ENCODE measurements at regions not wholly inside any gene's neighbourhood (a gene's known extent, or its start where the extent isn't known, plus 50 kb on each side); places are given as distances from the start of the nearest gene placed in this dataset.
"Not testable (repeated sequence)": the region's sequence is repeated elsewhere in the genome, so short reads cannot be mapped to it uniquely, and the experiment has no call there.

DNA sequence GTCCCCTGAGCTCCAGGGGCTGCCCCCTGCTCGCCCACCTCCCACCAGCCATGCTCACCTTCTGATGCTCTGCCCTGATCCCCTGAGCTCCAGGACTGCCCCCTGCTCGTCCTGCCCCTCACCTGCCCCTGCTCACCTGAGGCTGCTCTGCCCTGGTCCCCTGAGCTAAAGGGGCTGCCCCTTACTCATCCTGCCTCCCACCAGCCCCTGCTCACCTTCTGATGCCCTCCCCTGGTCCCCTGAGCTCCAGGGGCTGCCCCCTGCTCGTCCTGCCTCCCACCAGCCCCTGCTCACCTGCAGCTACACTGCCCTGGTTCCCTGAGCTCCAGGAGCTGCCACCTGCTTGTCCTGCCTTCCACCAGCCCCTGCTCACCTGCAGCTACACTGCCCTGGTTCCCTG lies 247.2 kb downstream of the TMEM121 start:
- Mint-ChIP-seq H3K27ac (ENCODE audit: unreplicated experiment) (no peak overlapping the region), H3K27me3 (ENCODE audit: unreplicated experiment) (no peaks in the 10 kb centered on the region), H3K36me3 (ENCODE audit: unreplicated experiment) (no peaks in the 10 kb centered on the region), H3K9me3 (ENCODE audit: unreplicated experiment) (peaks cover 12% of the 10 kb centered on the region), H3K4me3 (ENCODE audit: unreplicated experiment) (no peak overlapping the region), H3K4me1 (ENCODE audit: unreplicated experiment) (no peaks in the 10 kb centered on the region)
- DNase-seq (ENCODE audit: extremely low spot score, unreplicated experiment) = no peak
- TF ChIP-seq, protein P1, sequence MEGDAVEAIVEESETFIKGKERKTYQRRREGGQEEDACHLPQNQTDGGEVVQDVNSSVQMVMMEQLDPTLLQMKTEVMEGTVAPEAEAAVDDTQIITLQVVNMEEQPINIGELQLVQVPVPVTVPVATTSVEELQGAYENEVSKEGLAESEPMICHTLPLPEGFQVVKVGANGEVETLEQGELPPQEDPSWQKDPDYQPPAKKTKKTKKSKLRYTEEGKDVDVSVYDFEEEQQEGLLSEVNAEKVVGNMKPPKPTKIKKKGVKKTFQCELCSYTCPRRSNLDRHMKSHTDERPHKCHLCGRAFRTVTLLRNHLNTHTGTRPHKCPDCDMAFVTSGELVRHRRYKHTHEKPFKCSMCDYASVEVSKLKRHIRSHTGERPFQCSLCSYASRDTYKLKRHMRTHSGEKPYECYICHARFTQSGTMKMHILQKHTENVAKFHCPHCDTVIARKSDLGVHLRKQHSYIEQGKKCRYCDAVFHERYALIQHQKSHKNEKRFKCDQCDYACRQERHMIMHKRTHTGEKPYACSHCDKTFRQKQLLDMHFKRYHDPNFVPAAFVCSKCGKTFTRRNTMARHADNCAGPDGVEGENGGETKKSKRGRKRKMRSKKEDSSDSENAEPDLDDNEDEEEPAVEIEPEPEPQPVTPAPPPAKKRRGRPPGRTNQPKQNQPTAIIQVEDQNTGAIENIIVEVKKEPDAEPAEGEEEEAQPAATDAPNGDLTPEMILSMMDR (IDR thresholded peaks at IDR 0.05) = no peak

DNA sequence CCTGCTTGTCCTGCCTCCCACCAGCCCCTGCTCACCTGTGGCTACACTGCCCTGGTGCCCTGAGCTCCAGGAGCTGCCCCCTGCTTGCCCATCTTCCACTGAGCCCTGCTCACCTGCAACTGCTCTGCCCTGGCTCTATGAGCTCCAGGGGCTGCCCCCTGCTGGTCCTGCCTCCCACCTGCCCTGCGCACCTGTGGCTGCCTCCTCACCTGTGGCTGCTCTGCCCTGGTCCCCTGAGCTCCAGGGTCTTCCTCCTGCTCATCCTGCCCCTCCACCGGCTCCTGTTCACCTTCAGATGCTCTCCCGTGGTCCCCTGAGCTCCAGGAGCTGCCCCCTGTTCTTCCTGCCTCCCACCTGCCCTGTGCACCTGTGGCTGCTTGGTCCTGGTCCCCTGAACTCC lies 247.6 kb downstream of the TMEM121 start:
- peaks cover 17% of the 10 kb centered on the region for H3K9me3 Mint-ChIP-seq (ENCODE audit: unreplicated experiment)
- H3K4me1 Mint-ChIP-seq (ENCODE audit: unreplicated experiment) = no peaks in the 10 kb centered on the region
- no peak overlapping the region for H3K4me3 Mint-ChIP-seq (ENCODE audit: unreplicated experiment)
- TF ChIP-seq, protein P1 (IDR thresholded peaks at IDR 0.05) = no peak
- no peak overlapping the region for H3K27ac Mint-ChIP-seq (ENCODE audit: unreplicated experiment)
- H3K36me3 Mint-ChIP-seq (ENCODE audit: unreplicated experiment) = no peaks in the 10 kb centered on the region
- H3K27me3 Mint-ChIP-seq (ENCODE audit: unreplicated experiment) = no peaks in the 10 kb centered on the region
- DNase-seq (ENCODE audit: extremely low spot score, unreplicated experiment) = no peak

DNA sequence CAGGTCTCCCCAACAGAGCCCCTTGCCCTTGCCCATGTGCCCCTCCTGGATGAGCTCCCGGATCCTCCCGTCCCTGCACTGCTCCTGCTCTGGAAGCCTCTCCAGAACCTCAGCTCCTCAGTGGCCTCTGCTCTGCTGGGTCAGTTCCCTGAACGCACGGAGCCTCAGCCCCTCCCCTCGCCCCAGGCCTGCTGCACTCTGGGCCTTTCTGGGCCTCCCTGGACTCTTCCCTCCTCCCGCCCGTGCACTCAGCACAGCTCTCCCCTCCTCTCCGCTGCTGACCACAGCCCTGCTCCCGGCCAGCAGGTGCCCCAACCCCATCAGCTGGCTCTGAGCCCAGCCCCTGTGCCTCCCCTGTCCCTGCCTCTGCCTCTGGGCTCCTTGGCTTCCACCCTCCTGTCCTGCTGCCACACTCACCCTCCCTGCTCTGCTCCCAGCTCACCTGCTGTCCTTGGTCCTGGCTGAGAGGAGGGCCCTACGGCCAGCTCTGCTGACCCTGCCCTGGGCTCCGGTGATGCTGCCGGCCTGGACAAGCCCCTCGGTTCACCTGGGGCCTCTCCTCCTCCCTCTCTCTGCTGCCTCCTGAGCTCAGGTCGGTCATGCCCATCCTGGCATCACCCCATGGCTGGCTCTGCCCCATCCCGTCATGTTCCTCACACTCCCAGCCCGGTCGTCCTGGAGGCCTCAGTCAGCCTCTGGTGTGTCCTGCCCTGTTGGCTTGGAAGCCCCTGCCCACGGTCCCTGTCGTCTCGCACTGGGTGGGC lies 248.4 kb downstream of the TMEM121 start:
- not testable (repeated sequence) for H3K27ac Mint-ChIP-seq (ENCODE audit: unreplicated experiment); DNase-seq (ENCODE audit: extremely low spot score, unreplicated experiment); H3K27me3 Mint-ChIP-seq (ENCODE audit: unreplicated experiment); H3K36me3 Mint-ChIP-seq (ENCODE audit: unreplicated experiment); H3K4me1 Mint-ChIP-seq (ENCODE audit: unreplicated experiment); H3K4me3 Mint-ChIP-seq (ENCODE audit: unreplicated experiment)
- H3K9me3 Mint-ChIP-seq (ENCODE audit: unreplicated experiment) = peaks cover 23% of the 10 kb centered on the region

DNA sequence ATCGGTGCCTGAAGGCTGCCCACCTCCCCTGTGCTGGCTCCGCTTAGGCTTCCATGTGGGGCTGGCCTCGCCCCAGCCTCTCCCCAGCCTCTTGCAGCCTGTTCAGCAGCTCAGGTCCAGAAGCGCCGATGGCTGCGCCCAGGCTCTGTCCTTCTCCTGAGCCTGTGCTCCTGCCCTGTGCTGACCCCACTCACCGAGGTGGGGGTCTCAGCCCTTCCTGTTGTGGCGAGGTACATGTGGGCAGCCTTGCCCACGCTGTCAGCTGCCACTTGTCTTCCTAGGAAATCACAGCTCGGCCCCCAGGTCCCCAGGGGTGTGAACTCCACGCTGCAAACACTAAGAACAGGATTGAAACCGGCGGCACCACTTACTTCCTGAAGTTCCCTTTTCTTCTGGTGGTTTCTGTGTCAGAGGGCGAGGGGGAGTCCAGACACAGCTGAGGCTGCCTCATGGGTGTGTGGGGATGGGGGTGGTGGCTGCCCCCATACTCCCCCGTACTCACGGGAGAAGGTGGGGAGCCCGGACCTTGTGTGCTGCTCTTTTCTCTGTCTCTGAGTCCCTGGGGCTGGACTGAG lies 249.1 kb downstream of the TMEM121 start:
- not testable (repeated sequence) for H3K4me3 Mint-ChIP-seq (ENCODE audit: unreplicated experiment); H3K27me3 Mint-ChIP-seq (ENCODE audit: unreplicated experiment); H3K4me1 Mint-ChIP-seq (ENCODE audit: unreplicated experiment); H3K36me3 Mint-ChIP-seq (ENCODE audit: unreplicated experiment); H3K27ac Mint-ChIP-seq (ENCODE audit: unreplicated experiment); DNase-seq (ENCODE audit: extremely low spot score, unreplicated experiment)
- H3K9me3 Mint-ChIP-seq (ENCODE audit: unreplicated experiment) = peaks cover 27% of the 10 kb centered on the region

DNA sequence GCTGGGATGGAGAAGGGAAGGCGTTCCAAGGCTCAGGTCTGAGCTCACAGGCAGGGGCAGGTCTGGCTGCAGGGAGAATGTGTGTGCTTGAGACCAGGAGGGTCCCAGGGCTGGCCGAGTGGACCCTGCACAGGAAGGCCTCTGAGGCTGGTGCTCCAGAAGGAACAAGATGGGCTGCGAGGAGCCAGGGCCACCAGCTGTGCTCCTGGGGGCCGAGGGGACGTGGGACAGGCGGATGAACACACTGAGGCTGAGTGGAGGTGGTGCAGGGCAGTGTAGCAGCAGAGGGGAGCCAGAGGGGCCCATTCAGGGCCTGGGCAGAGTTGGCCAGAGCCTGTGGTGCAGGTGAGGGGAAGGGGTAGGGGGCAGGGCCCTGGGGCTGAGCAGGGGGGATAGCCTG lies 249.7 kb downstream of the TMEM121 start:
- not testable (repeated sequence) for H3K27me3 Mint-ChIP-seq (ENCODE audit: unreplicated experiment); DNase-seq (ENCODE audit: extremely low spot score, unreplicated experiment); H3K27ac Mint-ChIP-seq (ENCODE audit: unreplicated experiment); H3K4me3 Mint-ChIP-seq (ENCODE audit: unreplicated experiment); H3K4me1 Mint-ChIP-seq (ENCODE audit: unreplicated experiment); H3K36me3 Mint-ChIP-seq (ENCODE audit: unreplicated experiment)
- H3K9me3 Mint-ChIP-seq (ENCODE audit: unreplicated experiment) = peaks cover 34% of the 10 kb centered on the region

DNA sequence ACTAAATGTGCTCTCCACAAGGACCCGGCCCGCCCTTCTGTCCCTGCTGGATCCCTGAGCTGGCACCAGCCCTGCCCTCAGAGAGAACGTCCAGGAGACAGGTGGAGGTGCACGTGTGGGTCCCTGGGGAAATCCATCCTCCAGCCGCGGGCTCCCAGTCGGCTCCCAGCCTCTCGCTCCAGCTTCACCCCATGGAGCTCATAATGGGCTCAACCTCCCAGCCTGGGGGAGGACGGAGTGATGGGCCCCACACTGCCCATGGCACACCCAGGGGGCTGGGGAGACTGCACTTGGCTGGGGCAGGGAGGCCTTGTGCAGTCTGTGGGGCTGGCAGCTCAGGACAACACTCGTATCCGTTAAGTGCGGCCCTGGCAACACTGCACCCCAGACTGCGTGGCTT lies 250.5 kb downstream of the TMEM121 start:
- TF ChIP-seq, protein P1 (IDR thresholded peaks at IDR 0.05) = no peak
- DNase-seq (ENCODE audit: extremely low spot score, unreplicated experiment) = no peak
- no peak overlapping the region for H3K4me3 Mint-ChIP-seq (ENCODE audit: unreplicated experiment)
- no peak overlapping the region for H3K27ac Mint-ChIP-seq (ENCODE audit: unreplicated experiment)
- H3K4me1 Mint-ChIP-seq (ENCODE audit: unreplicated experiment) = no peaks in the 10 kb centered on the region
- no peaks in the 10 kb centered on the region for H3K27me3 Mint-ChIP-seq (ENCODE audit: unreplicated experiment)
- peaks cover 42% of the 10 kb centered on the region for H3K9me3 Mint-ChIP-seq (ENCODE audit: unreplicated experiment)
- H3K36me3 Mint-ChIP-seq (ENCODE audit: unreplicated experiment) = no peaks in the 10 kb centered on the region

Data from osteocyte (in vitro differentiated cells).